Liver (tissue), 7 donors: ENCODE measurements at regions not wholly inside any gene's neighbourhood (a gene's known extent, or its start where the extent isn't known, plus 50 kb on each side); places are given as distances from the start of the nearest gene placed in this dataset.

Experiments
- DNase-seq: peaks from one replicate; pipeline ENCODE4 v3.0.0-alpha.2; 2017; ENCODE audit warnings: low spot score
- H3K27ac ChIP-seq, 2 donors: one replicate each; pipeline ENCODE4 v1.7.0; 2013; ENCODE audit warnings: inconsistent platforms in 2 of 2, low read length in 2 of 2, control low read depth in 1 of 2, low read depth in 1 of 2, mild to moderate bottlenecking in 1 of 2
- H3K27me3 ChIP-seq, 4 donors: one replicate each; pipeline versions ENCODE4 v1.6.1 to v1.7.0; 2013; ENCODE audit warnings: low read length in 3 of 4, inconsistent platforms in 1 of 4, mild to moderate bottlenecking in 1 of 4, moderate library complexity in 1 of 4; ENCODE audit not compliant: control insufficient read depth in 4 of 4, insufficient read depth in 4 of 4
- H3K36me3 ChIP-seq, 4 donors: one replicate each; pipeline versions ENCODE4 v1.6.1 to v1.7.0; 2013; ENCODE audit warnings: low read length in 3 of 4, mild to moderate bottlenecking in 3 of 4, low read depth in 1 of 4, moderate library complexity in 1 of 4; ENCODE audit not compliant: control insufficient read depth in 4 of 4, insufficient read depth in 3 of 4
- H3K4me1 ChIP-seq, 4 donors: one replicate each; pipeline versions ENCODE4 v1.6.1 to v1.7.0; 2013; ENCODE audit warnings: low read length in 3 of 4, mild to moderate bottlenecking in 3 of 4, moderate library complexity in 1 of 4; ENCODE audit not compliant: control insufficient read depth in 4 of 4, insufficient read depth in 4 of 4
- H3K4me3 ChIP-seq, 3 donors: one replicate each; pipeline versions ENCODE4 v1.6.1 to v1.7.0; 2013; ENCODE audit warnings: low read length in 3 of 3, control low read depth in 1 of 3, low read depth in 1 of 3, mild to moderate bottlenecking in 1 of 3
- H3K9ac ChIP-seq, 2 donors: one replicate each; pipeline ENCODE4 v1.7.0; 2013; ENCODE audit warnings: low read length in 2 of 2, mild to moderate bottlenecking in 2 of 2, moderate library complexity in 2 of 2, control low read depth in 1 of 2, low read depth in 1 of 2
- H3K9me3 ChIP-seq, 4 donors: one replicate each; pipeline versions ENCODE4 v1.6.1 to v1.7.0; 2013; ENCODE audit warnings: low read length in 3 of 4; ENCODE audit not compliant: control insufficient read depth in 4 of 4
- CTCF ChIP-seq: fragments of 150-350 bp; IDR thresholded peaks from 2 replicates; pipeline ENCODE4 v1.5.1; 2017; ENCODE audit warnings: improper control_type of control experiment, low read depth, low read length; ENCODE audit not compliant: missing input control
- EGR1 ChIP-seq, 2 donors: IDR thresholded peaks; 2 replicates each; pipeline ENCODE4 v1.6.1; 2016 to 2018; ENCODE audit warnings: antibody characterized with exemption in 2 of 2, low read depth in 2 of 2
- FOXA1 ChIP-seq: IDR thresholded peaks from 2 replicates; pipeline ENCODE4 v1.6.1; 2016; ENCODE audit warnings: antibody characterized with exemption
- FOXA2 ChIP-seq: IDR thresholded peaks from 2 replicates; pipeline ENCODE4 v1.6.1; 2016; ENCODE audit warnings: antibody characterized with exemption
- GABPA ChIP-seq, 2 donors: IDR thresholded peaks in 1 of 2; conservative IDR thresholded peaks in 1 of 2; 2 replicates each; pipeline ENCODE4 v1.6.1; 2016; ENCODE audit warnings: antibody characterized with exemption in 2 of 2, mild to moderate bottlenecking in 1 of 2, moderate library complexity in 1 of 2
- HNF4A ChIP-seq, 2 donors: conservative IDR thresholded peaks; 2 replicates each; pipeline ENCODE4 v1.6.1; 2016; ENCODE audit warnings: antibody characterized with exemption in 2 of 2, mild to moderate bottlenecking in 2 of 2
- HNF4G ChIP-seq: IDR thresholded peaks from 2 replicates; pipeline ENCODE4 v1.6.1; 2016; ENCODE audit warnings: antibody characterized with exemption
- JUND ChIP-seq, 2 donors: IDR thresholded peaks; 2 replicates each; pipeline ENCODE4 v1.6.1; 2016; ENCODE audit warnings: antibody characterized with exemption in 2 of 2
- NR2F2 ChIP-seq: IDR thresholded peaks from 2 replicates; pipeline ENCODE4 v1.6.1; 2016; ENCODE audit warnings: antibody characterized with exemption
- RAD21 ChIP-seq, 2 donors: IDR thresholded peaks; 2 replicates each; pipeline ENCODE4 v1.6.1; 2016; ENCODE audit warnings: antibody characterized with exemption in 2 of 2, mild to moderate bottlenecking in 2 of 2
- REST ChIP-seq: IDR thresholded peaks from 2 replicates; pipeline ENCODE4 v1.6.1; 2016; ENCODE audit warnings: antibody characterized with exemption, mild to moderate bottlenecking
- RXRA ChIP-seq, 2 donors: IDR thresholded peaks; 2 replicates each; pipeline ENCODE4 v1.6.1; 2017 to 2018; ENCODE audit warnings: antibody characterized with exemption in 2 of 2, mild to moderate bottlenecking in 1 of 2
- SP1 ChIP-seq: IDR thresholded peaks from 2 replicates; pipeline ENCODE4 v1.6.1; 2018; ENCODE audit warnings: antibody characterized with exemption, mild to moderate bottlenecking
- TAF1 ChIP-seq: conservative IDR thresholded peaks from 2 replicates; pipeline ENCODE4 v1.6.1; 2016; ENCODE audit warnings: antibody characterized with exemption, mild to moderate bottlenecking
- YY1 ChIP-seq: IDR thresholded peaks from 2 replicates; pipeline ENCODE4 v1.6.1; 2016; ENCODE audit warnings: antibody characterized with exemption, mild to moderate bottlenecking
- ZBTB33 ChIP-seq: IDR thresholded peaks from 2 replicates; pipeline ENCODE4 v1.6.1; 2016; ENCODE audit warnings: antibody characterized with exemption
- TF ChIP-seq, protein P1 (sequence below): IDR thresholded peaks from 2 replicates; pipeline ENCODE4 v1.6.1; 2016; ENCODE audit warnings: antibody characterized with exemption
- TF ChIP-seq, protein P2 (sequence below): IDR thresholded peaks from 2 replicates; pipeline ENCODE4 v1.6.1; 2016; ENCODE audit warnings: antibody characterized with exemption
- donor health status: healthy.
- donor health status: healthy.
- donor health status: healthy.
- donor health status: healthy.

DNA sequence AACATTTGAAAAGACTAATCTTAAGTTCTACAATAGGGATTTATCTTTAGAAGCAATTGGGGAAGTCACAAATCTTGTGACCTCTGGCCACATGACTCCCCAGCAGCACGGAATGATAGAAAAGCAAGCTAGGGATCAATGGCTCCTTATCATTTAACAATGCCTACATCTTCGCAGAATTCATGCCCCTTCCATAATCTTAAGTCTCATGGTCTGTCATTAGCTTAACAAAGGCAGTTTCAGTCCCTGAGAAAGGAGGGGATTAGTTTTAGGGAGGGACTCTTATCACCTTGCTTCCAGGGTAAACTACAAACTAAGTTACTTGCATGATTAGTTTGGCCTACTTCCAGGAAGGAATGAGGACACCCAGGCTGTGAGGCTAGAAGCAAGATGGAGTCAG lies 486.0 kb downstream of the RMST start (continued):
- TF ChIP-seq ZBTB33 (no peak), FOXA1 (no peak), JUND (IDR thresholded peaks at IDR 0.05) (no peak)

DNA sequence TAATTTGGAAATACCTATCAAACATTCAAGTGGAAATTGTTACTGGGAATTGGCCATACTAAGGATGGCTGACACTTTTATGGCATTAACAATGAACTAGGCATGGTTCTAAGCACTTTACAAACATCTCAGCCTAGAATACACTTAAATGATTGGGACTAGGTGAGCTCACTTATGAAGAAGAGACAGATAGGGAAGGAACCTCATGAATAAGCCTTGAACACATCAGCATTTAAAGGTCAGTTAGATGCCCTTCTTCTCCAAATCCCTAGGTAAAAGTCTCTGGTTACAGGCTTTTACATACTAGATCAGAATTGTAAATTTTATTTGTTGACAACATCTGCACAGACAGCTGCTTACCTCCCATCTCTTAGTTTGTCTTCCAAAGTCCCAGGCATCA lies 488.6 kb downstream of the RMST start:
- Histone ChIP-seq H3K36me3 (no peaks in the 10 kb centered on the region), H3K9ac (no peak overlapping the region), H3K27me3 (no peaks in the 10 kb centered on the region), H3K4me3 (no peak overlapping the region), H3K4me1 (no peaks in the 10 kb centered on the region), H3K27ac (no peak overlapping the region), H3K9me3 (peaks cover 0 to 3% (median 0%) of the 10 kb centered on the region in 4 donors)
- no peak for DNase-seq
- TF ChIP-seq EGR1 (IDR thresholded peaks at IDR 0.05; ENCODE audit: low read depth in 2 of 2), result no peak
- no peak for TF ChIP-seq NR2F2
- no peak for TF ChIP-seq REST
- TF ChIP-seq SP1, result no peak
- TF ChIP-seq YY1, result no peak
- no peak for TF ChIP-seq FOXA2
- TF ChIP-seq TAF1, result no peak
- no peak for TF ChIP-seq HNF4G
- TF ChIP-seq FOXA1, result no peak
- TF ChIP-seq RXRA (IDR thresholded peaks at IDR 0.05), result no peak

DNA sequence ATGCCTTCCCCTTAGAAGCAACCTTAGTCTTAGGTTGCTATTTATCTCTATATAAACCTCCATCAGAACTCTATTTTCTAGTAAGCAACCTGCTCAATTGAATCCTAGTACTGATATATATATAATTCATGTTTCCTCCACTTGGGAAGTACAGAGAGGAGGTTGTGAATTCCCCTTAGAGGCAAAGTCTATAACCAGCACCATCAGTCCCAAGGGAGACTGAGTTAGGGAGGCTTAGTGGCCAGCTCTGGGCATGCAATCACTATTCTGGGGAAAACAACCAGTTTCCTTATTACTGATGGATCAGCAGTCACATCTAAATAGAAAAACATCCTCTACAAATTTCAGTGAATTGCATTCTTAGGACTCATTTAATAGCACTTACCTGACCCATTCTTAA lies 489.1 kb downstream of the RMST start:
- Histone ChIP-seq H3K9me3 (peaks cover 0 to 3% (median 0%) of the 10 kb centered on the region in 4 donors), H3K4me3 (no peak overlapping the region), H3K9ac (no peak overlapping the region), H3K4me1 (no peaks in the 10 kb centered on the region), H3K27ac (no peak overlapping the region), H3K36me3 (no peaks in the 10 kb centered on the region), H3K27me3 (no peaks in the 10 kb centered on the region)
- DNase-seq, result no peak
- TF ChIP-seq EGR1 (IDR thresholded peaks at IDR 0.05; ENCODE audit: low read depth in 2 of 2), result no peak
- TF ChIP-seq HNF4A (conservative IDR thresholded peaks at IDR 0.05), result no peak
- TF ChIP-seq CTCF, result no peak
- no peak for TF ChIP-seq TAF1
- TF ChIP-seq RXRA (IDR thresholded peaks at IDR 0.05), result no peak
- TF ChIP-seq FOXA2, result no peak
- TF ChIP-seq FOXA1, result no peak
- TF ChIP-seq HNF4G, result no peak
- no peak for TF ChIP-seq GABPA (IDR thresholded peaks at IDR 0.05 in 1 of 2, conservative IDR thresholded peaks at IDR 0.05 in 1 of 2)
- TF ChIP-seq REST, result no peak
- TF ChIP-seq YY1, result no peak
- TF ChIP-seq RAD21 (IDR thresholded peaks at IDR 0.05), result no peak
- TF ChIP-seq SP1, result no peak
- TF ChIP-seq, protein P1, sequence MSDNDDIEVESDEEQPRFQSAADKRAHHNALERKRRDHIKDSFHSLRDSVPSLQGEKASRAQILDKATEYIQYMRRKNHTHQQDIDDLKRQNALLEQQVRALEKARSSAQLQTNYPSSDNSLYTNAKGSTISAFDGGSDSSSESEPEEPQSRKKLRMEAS, result no peak
- no peak for TF ChIP-seq JUND (IDR thresholded peaks at IDR 0.05)
- TF ChIP-seq, protein P2, sequence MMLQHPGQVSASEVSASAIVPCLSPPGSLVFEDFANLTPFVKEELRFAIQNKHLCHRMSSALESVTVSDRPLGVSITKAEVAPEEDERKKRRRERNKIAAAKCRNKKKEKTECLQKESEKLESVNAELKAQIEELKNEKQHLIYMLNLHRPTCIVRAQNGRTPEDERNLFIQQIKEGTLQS, result no peak
- no peak for TF ChIP-seq NR2F2
